ENCODE measurements at regions not wholly inside any gene's neighbourhood (a gene's known extent, or its start where the extent isn't known, plus 50 kb on each side); places are given as distances from the start of the nearest gene placed in this dataset.

DNA sequence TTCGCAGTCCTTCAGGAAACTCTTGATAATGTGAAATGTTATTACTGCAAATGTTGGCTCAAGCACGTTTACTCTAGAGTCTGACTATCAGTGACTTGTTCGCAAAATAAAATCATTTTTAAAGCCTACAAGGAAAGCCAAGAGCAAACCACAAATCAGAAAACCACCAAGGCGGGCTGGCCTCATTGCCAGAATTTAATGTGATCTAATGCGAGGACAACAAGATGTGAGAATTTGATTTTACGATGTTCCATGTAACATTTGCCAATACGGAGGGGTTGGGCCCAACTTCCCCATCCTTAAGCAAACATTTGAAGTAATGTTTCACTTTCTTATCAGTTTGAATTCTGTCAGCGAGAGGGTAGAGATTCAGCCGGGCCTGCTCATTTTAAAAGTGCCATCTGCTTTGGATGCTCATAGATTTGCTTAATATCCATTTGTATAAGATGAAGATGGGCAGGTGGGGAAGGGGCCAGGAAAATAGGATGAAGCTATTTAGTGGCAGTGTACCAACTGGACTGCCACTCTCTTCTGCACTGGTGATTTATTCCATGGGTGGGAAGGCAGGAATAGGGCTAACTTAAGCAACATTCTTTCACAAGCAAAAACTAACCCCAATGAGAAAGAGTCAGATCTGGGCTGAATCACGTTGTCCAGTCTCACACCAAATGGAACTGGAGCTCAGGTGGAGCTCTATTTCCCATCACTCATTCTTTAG lies 225.3 kb downstream of the ANAPC10 start:
- TF ChIP-seq, protein P1, sequence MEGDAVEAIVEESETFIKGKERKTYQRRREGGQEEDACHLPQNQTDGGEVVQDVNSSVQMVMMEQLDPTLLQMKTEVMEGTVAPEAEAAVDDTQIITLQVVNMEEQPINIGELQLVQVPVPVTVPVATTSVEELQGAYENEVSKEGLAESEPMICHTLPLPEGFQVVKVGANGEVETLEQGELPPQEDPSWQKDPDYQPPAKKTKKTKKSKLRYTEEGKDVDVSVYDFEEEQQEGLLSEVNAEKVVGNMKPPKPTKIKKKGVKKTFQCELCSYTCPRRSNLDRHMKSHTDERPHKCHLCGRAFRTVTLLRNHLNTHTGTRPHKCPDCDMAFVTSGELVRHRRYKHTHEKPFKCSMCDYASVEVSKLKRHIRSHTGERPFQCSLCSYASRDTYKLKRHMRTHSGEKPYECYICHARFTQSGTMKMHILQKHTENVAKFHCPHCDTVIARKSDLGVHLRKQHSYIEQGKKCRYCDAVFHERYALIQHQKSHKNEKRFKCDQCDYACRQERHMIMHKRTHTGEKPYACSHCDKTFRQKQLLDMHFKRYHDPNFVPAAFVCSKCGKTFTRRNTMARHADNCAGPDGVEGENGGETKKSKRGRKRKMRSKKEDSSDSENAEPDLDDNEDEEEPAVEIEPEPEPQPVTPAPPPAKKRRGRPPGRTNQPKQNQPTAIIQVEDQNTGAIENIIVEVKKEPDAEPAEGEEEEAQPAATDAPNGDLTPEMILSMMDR (IDR thresholded peaks at IDR 0.05 in 8 of 11, conservative IDR thresholded peaks at IDR 0.05 in 3 of 11): no peak
- TF ChIP-seq POLR2A (IDR thresholded peaks at IDR 0.05) (no peak), POLR2AphosphoS5 (IDR thresholded peaks at IDR 0.05) (no peak)

Data from spleen (tissue), 7 donors.